Coronary artery (tissue), 2 donors: ENCODE measurements at regions not wholly inside any gene's neighbourhood (a gene's known extent, or its start where the extent isn't known, plus 50 kb on each side); places are given as distances from the start of the nearest gene placed in this dataset.

ENCODE experiments used
- DNase-seq: peaks from one replicate; pipeline ENCODE4 v3.0.0-alpha.2; 2017; ENCODE audit warnings: low spot score
- H3K27ac ChIP-seq, 2 donors: fragments of 200-600 bp; sonication (generic); one replicate each; pipeline ENCODE4 v1.5.1; 2016 to 2019
- H3K4me3 ChIP-seq: fragments of 200-600 bp; sonication (generic); 2 replicates; pipeline ENCODE4 v1.5.1; 2016; ENCODE audit warnings: mild to moderate bottlenecking, moderate library complexity
- TF ChIP-seq, protein P1 (sequence below): fragments of 200-600 bp; sonication (generic); IDR thresholded peaks from one replicate; pipeline ENCODE4 v1.5.1; 2019; ENCODE audit warnings: antibody characterized with exemption

DNA sequence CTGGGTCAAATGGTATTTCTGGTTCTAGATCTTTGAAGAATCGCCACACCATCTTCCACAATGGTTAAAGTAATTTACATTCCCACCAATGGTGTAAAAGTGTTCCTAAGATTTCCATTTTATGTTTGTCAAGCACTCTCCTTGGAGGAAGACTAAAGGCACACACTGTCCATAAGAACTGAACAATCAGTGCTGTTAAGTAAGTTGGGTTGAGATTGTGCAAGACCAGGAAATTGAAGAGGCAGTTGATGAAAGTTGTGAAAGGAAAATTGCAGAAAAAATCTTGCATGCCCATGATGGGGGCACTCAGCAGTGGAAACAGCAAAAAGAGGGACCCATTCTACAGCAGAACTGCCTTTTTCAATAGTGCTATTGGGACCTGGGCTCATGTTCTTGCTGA lies 323.6 kb downstream of the DLEU7 start:
- Histone ChIP-seq H3K4me3 (no peak overlapping the region), H3K27ac (peak overlapping the region in 1 of 2 donors; percentile 22)
- TF ChIP-seq, protein P1, sequence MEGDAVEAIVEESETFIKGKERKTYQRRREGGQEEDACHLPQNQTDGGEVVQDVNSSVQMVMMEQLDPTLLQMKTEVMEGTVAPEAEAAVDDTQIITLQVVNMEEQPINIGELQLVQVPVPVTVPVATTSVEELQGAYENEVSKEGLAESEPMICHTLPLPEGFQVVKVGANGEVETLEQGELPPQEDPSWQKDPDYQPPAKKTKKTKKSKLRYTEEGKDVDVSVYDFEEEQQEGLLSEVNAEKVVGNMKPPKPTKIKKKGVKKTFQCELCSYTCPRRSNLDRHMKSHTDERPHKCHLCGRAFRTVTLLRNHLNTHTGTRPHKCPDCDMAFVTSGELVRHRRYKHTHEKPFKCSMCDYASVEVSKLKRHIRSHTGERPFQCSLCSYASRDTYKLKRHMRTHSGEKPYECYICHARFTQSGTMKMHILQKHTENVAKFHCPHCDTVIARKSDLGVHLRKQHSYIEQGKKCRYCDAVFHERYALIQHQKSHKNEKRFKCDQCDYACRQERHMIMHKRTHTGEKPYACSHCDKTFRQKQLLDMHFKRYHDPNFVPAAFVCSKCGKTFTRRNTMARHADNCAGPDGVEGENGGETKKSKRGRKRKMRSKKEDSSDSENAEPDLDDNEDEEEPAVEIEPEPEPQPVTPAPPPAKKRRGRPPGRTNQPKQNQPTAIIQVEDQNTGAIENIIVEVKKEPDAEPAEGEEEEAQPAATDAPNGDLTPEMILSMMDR, result no peak
- no peak for DNase-seq

DNA sequence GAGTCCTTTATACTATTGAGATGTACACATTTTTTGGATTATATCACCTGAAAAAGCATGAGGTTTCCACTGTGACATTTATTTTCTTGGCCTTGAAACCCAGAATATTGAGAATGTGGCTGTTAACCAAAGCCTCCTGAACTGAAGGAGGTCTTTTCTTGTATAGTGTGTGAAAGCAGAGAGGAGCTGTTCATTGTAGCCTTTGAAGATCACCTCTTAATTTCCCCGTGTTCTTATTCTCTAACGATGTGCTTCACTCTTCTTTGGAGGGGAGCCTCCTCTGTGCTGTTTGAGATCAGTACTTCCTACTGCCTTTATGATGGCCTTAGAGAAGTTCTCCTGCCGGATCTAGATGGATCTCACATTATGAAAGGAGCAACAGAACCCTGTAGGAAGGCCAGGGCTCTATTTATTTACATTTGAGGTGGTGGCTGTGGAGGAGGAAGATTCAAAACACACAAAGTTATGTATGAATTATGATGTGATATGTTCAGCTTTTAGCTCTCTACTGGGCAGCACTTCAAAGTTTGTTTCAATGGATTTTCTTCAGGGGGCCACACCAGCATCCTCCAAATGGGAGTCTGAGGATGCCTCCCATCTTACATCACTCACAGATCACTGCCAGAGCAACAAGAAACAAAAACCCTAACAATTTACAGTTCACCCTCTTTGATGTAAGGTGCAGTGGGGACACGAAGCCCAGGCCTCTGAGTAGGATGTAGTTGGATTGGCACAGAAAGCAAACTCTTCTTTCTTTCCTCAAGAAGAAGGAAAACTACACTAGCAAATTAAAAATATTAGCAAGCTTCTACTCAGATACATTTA lies 322.3 kb downstream of the DLEU7 start:
- Histone ChIP-seq H3K4me3 (no peak overlapping the region), H3K27ac (no peak overlapping the region)
- TF ChIP-seq, protein P1, result no peak
- DNase-seq, result no peak

DNA sequence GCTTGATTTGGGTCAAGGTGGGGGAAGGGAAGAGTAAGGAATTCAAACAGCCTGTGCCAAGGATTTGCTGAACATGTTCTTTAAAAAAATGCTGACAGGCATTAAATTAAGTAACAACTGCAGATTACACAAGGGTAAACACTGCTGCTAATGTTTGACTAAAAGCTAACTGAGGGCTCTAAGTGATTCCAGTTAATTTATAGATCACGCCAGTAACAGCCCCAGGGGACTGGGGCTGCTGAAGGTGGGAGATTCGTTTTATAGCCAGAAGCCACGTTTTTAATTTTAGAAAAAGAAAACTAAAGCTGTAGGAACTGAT lies 321.7 kb downstream of the DLEU7 start:
- no peak for DNase-seq
- TF ChIP-seq, protein P1, result no peak
- Histone ChIP-seq H3K27ac (no peak overlapping the region), H3K4me3 (no peak overlapping the region)

DNA sequence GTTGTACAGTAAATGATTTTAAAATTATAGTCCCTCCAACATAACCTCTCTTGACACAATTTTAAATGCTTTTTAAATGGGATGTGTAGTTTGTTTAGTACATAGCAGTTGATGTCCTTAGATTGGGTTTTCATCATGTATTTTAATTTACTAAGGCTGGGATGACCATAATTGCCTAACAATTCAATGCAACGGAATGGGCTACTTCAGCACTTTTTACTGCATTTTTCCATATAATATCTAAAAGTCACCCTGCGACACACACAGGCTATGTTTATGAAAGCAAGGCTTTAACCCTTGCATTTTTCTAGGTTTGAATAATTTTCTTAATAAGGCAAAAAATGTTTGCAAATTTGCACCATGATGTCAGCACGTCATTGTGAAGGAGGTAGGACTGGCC lies 321.0 kb downstream of the DLEU7 start:
- Histone ChIP-seq H3K4me3 (no peak overlapping the region), H3K27ac (no peak overlapping the region)
- TF ChIP-seq, protein P1, result no peak
- no peak for DNase-seq

DNA sequence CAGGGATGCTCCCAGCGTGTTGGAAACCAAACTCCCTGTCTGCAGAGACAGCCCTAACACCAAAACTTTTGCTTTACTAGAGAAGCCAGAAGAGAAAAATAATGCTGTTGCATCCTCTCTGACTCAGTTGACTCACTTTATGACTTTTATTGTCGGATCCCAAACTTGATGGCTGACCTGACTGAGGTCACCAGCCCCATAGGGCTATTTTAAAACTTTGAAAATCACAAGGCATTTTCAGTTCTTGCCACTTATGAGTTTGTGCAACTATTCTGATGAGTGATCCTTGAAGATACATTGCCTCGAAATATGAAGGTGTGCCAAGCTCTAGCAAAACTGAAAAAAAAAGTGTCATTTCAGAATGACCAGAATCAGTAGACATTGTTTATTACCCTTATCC lies 320.2 kb downstream of the DLEU7 start:
- Histone ChIP-seq H3K27ac (no peak overlapping the region), H3K4me3 (no peak overlapping the region)
- TF ChIP-seq, protein P1, result no peak
- DNase-seq, result no peak

DNA sequence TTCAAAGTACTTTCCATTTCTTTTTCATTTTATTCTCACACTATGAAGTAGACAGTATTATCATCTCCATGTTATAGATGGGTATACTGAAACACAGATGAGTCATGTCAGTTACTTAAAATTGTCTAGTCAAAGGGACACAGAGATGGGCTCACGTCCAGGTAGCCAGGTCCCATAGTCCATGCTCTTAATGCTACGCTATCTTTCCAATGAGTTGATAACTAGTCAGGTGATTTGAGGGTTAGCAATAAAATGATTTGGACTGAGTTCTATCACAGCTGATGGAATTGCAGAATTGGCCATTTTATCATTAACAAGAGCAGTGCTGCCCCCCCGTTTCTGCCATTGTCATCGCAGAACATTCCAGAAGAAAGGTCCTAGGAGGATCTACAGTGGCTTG lies 318.9 kb downstream of the DLEU7 start:
- DNase-seq, result no peak
- Histone ChIP-seq H3K27ac (no peak overlapping the region), H3K4me3 (no peak overlapping the region)
- TF ChIP-seq, protein P1, result no peak

DNA sequence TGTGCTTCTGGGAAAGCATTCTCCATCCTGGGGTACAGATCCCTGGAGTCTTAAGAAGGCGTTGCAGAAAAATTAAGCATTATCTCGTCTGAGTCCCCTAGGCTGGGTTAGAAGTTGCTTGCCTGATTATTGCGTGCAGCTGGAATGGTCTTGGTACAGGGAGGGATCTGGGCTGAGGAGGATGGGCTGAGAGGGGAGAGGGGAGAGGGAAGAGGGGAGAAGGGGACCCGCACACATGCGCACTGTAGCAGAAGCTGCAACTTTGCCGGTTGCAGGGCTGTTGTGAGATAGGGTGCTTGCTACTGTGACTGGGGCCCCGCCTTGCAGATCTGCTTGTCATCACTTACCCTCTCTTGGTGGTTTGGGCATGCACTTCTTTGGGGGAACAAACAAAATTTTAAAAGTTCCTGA lies 316.8 kb downstream of the DLEU7 start:
- no peak for DNase-seq
- Histone ChIP-seq H3K27ac (no peak overlapping the region), H3K4me3 (no peak overlapping the region)
- TF ChIP-seq, protein P1, result no peak
